Heart left ventricle (tissue), 16 donors: ENCODE measurements at regions not wholly inside any gene's neighbourhood (a gene's known extent, or its start where the extent isn't known, plus 50 kb on each side); places are given as distances from the start of the nearest gene placed in this dataset.
"Not testable (repeated sequence)": the region's sequence is repeated elsewhere in the genome, so short reads cannot be mapped to it uniquely, and the experiment has no call there.

ENCODE experiments used
- ATAC-seq, 4 donors: fragments of 200-7000 bp; cut with Tn5 transposase; one replicate each; pipeline ENCODE4 v1.9.1; 2020 to 2022; ENCODE audit warnings: moderate library complexity in 4 of 4, mild to moderate bottlenecking in 3 of 4, moderate number of reproducible peaks in 1 of 4
- DNase-seq, 5 donors: peaks; one replicate each; pipeline ENCODE4 v3.0.0-alpha.2; 2020
- H3K27ac ChIP-seq, 12 donors: fragments of 200-600 bp; sonication (generic) in 4 of 12; one replicate each; pipeline versions ENCODE4 v1.5.0 to v1.8.0; 2016 to 2022; ENCODE audit warnings: mild to moderate bottlenecking in 2 of 12
- H3K27me3 ChIP-seq, 9 donors: fragments of 200-600 bp; sonication (generic) in 2 of 9; one replicate each; pipeline versions ENCODE4 v1.5.1 to v1.8.0; 2016 to 2022; ENCODE audit warnings: mild to moderate bottlenecking in 3 of 9
- H3K36me3 ChIP-seq, 9 donors: fragments of 200-600 bp; sonication (generic) in 2 of 9; one replicate each; pipeline versions ENCODE4 v1.5.0 to v1.8.0; 2018 to 2022; ENCODE audit warnings: mild to moderate bottlenecking in 2 of 9
- H3K4me1 ChIP-seq, 12 donors: fragments of 200-600 bp; sonication (generic) in 4 of 12; one replicate each; pipeline versions ENCODE4 v1.5.0 to v1.8.0; 2016 to 2022; ENCODE audit warnings: mild to moderate bottlenecking in 3 of 12
- H3K4me3 ChIP-seq, 12 donors: fragments of 200-600 bp; sonication (generic) in 4 of 12; one replicate each; pipeline versions ENCODE4 v1.5.0 to v1.8.0; 2017 to 2022; ENCODE audit warnings: mild to moderate bottlenecking in 9 of 12, moderate library complexity in 4 of 12
- H3K9me3 ChIP-seq, 12 donors: fragments of 200-600 bp; sonication (generic) in 4 of 12; one replicate each; pipeline versions ENCODE4 v1.5.0 to v1.8.0; 2016 to 2022; ENCODE audit warnings: mild to moderate bottlenecking in 1 of 12
- CTCF ChIP-seq, 12 donors: fragments of 200-600 bp; sonication (generic) in 4 of 12; IDR thresholded peaks; one replicate each; pipeline versions ENCODE4 v1.5.0 to v1.8.0; 2018 to 2022; ENCODE audit warnings: antibody characterized with exemption in 12 of 12, mild to moderate bottlenecking in 5 of 12
- POLR2A ChIP-seq, 2 donors: fragments of 450-650 bp; IDR thresholded peaks; one replicate each; pipeline ENCODE4 v1.6.1; 2017; ENCODE audit warnings: antibody characterized with exemption in 2 of 2, mild to moderate bottlenecking in 2 of 2, moderate library complexity in 2 of 2
- WGBS, 4 donors: extraction: QIAGEN DNeasy Blood & Tissue Kit in 2 of 4; methylation state at CpG; one replicate each; pipeline versions ENCODE4 v1.1.5 to v1.1.7; 2013 to 2018; 5-methylcytosine and 5-hydroxymethylcytosine counted together
- intact Hi-C, 10 donors: fragments of 100-400 bp; cut with DNase I; formaldehyde crosslinking; loops; one replicate each; pipeline versions ENCODE4 v1.11.1 to v1.14.2; 2022
- donor health status: ischemic (EF 13 %, LVEDD 7.1; RV severe dilation, severe dysfunction).
- donor health status: healthy with polysubstance abuse.
- donor health status: DM: no; HTN: yes; CAD: no.
- donor health status: DM: no; HTN: no; CAD: no.
- donor health status: ischemic (EF 25% LVEDD 6.9; RV normal size, moderate dysfunction).
- donor health status: ischemic (EF 25% LVEDD 5.7; RV mildly dilated, moderate dysfunction).
- donor health status: healthy.
- donor health status: DM: yes; HTN: yes; CAD: no.
- donor health status: ischemic (EF 35%, LVEDD 5.7; RV mildly dilated, moderate dysfunction).
- donor health status: nonischemic (EF 11% LVEDD 7.7; RV severe dilation, severe dysfunction).
- donor health status: DM: yes; HTN: yes; CAD: no.
- donor health status: PGD.
- donor health status: ischemic (EF 29% LVEDD 5.4; RV normal size, mild dysfunction).
- donor health status: nonischemic (EF 23%, LVEDD 6.1; RV moderate dilation, normal function).

- no peak for DNase-seq
- Histone ChIP-seq H3K4me3 (no peak overlapping the region), H3K27me3 (no peaks in the 10 kb centered on the region), H3K36me3 (no peaks in the 10 kb centered on the region), H3K4me1 (no peaks in the 10 kb centered on the region), H3K27ac (no peak overlapping the region), H3K9me3 (peaks cover 0 to 11% (median 2%) of the 10 kb centered on the region in 12 donors)
- TF ChIP-seq CTCF (IDR thresholded peaks at IDR 0.05) = no peak
- TF ChIP-seq POLR2A (IDR thresholded peaks at IDR 0.05) = no peak
- 64 to 94% (median 89%) methylated on average over 1 of the region's 1 CpG for WGBS, 4 donors
- intact Hi-C loops = no loop called here
- ATAC-seq = no peak
Measured at GRCh38 chr5:100992354-100992753, 89.3 kb upstream of the ST8SIA4 start.

DNA sequence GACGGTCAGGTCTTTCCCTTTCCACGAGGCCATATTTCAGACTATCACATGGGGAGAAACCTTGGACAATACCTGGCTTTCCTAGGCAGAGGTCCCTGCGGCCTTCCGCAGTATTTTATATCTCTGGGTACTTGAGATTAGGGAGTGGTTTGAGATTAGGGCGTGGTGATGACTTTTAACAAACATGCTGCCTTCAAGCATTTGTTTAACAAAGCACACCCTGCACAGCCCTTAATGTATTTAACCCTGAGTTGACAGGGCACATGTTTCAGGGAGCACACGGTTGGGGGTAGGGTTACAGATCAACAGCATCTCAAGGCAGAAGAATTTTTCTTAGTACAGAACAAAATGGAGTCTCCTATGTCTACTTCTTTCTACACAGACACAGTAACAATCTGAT, 80.5 kb upstream of the ST8SIA4 start:
- H3K27ac ChIP-seq, intact Hi-C loops, H3K4me3 ChIP-seq, H3K27me3 ChIP-seq, ATAC-seq, H3K36me3 ChIP-seq, DNase-seq, H3K9me3 ChIP-seq, H3K4me1 ChIP-seq: not testable (repeated sequence)
- 34 to 49% (median 40%) methylated on average over 6 of the region's 6 CpGs for WGBS, 4 donors

DNA sequence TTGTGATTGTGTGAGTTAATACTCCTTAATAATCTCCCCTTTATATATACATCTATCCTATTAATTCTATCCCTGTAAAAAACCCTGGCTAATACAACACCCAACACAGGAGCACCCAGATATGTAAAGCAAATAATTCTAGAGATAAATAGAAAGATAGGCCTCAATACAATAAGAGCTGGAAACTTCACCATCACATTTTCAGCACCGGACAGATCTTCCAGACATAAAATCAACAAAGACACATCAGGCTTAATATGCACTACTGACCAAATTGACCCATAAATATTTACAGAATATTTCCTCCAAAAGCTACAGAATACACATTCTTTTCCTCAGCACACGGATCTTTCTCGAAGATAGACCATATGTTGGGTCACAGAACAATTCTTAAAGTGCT, 71.0 kb upstream of the ST8SIA4 start:
- H3K4me3 ChIP-seq = no peak overlapping the region
- peaks cover 0 to 6% (median 0%) of the 10 kb centered on the region in 12 donors for H3K9me3 ChIP-seq
- TF ChIP-seq POLR2A (IDR thresholded peaks at IDR 0.05) (no peak), CTCF (IDR thresholded peaks at IDR 0.05) (no peak)
- no peaks in the 10 kb centered on the region for H3K27me3 ChIP-seq
- no peaks in the 10 kb centered on the region for H3K36me3 ChIP-seq
- H3K27ac ChIP-seq = no peak overlapping the region
- DNase-seq = no peak
- ATAC-seq = no peak
- intact Hi-C loops = no loop called here
- H3K4me1 ChIP-seq = no peaks in the 10 kb centered on the region
- WGBS, 4 donors = 70 to 86% (median 85%) methylated on average over 3 of the region's 3 CpGs

DNA sequence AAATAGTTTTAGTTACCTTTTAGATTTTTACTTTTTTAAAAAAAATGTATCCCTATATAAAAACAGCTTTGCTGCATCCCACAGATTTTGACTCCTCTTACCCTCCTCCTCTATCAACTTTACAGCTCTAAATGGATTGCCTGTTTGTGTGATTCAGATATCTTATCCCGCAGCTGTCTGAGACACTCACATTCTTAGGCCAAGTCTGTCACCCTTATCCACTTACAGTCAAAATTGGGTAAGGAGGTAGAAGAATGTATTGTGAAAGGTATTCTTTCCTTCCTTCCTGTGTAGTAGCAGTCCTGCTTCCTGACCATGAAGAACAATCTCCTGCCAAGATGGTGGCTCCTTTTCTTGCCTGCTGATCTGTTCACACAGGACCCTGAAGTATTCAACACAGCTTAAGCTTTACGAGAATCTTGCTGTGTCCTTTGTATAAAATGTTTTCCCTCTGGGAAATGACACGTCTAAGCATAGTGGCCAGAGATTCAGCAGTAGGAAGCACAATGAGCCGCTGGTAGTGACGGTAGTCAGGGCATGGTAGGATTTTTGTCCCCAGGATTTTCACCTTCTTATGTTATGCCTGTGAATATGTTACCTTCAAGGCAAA, 67.7 kb upstream of the ST8SIA4 start:
- Histone ChIP-seq H3K36me3 (no peaks in the 10 kb centered on the region), H3K27ac (no peak overlapping the region), H3K4me3 (no peak overlapping the region), H3K27me3 (no peaks in the 10 kb centered on the region), H3K4me1 (no peaks in the 10 kb centered on the region), H3K9me3 (peaks cover 0 to 5% (median 0%) of the 10 kb centered on the region in 12 donors)
- ATAC-seq = no peak
- DNase-seq = no peak
- WGBS, 4 donors = 37 to 50% (median 45%) methylated on average over 5 of the region's 5 CpGs
- TF ChIP-seq CTCF (IDR thresholded peaks at IDR 0.05) (no peak), POLR2A (IDR thresholded peaks at IDR 0.05) (no peak)
- intact Hi-C loops = no loop called here

DNA sequence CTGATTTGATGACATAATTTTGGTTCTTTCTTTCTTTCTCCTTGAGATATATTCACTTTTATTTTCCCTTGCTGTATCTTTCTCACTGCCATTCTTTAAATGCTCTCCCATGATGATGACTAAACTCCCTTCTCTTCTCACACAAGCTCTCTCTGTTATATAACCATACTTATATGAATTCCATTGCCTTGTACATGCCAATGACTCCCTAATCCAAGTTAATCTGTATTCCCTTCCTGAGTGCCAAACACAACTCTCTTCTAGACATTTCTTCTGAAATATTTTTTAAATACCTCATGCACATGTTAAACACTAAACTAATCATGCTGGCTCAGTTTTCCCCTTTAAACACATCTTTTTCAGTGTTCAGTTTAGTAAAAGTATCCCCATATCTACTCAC, 62.2 kb upstream of the ST8SIA4 start:
- Histone ChIP-seq H3K4me3 (no peak overlapping the region), H3K27me3 (no peaks in the 10 kb centered on the region), H3K4me1 (no peaks in the 10 kb centered on the region), H3K36me3 (no peaks in the 10 kb centered on the region), H3K9me3 (peaks cover 0 to 8% (median 0%) of the 10 kb centered on the region in 12 donors), H3K27ac (no peak overlapping the region)
- intact Hi-C loops = no loop called here
- no peak for TF ChIP-seq POLR2A (IDR thresholded peaks at IDR 0.05)
- no peak for TF ChIP-seq CTCF (IDR thresholded peaks at IDR 0.05)
- ATAC-seq (no peak), DNase-seq (no peak)
